Sigmoid colon (tissue), 6 donors: ENCODE measurements at regions not wholly inside any gene's neighbourhood (a gene's known extent, or its start where the extent isn't known, plus 50 kb on each side); places are given as distances from the start of the nearest gene placed in this dataset.

Experiments used
- DNase-seq: peaks from one replicate; pipeline ENCODE4 v3.0.0-alpha.2; 2019
- H3K27ac ChIP-seq, 4 donors: fragments of 200-600 bp; sonication (generic); one replicate each; pipeline ENCODE4 v1.5.1; 2016 to 2019; ENCODE audit warnings: mild to moderate bottlenecking in 1 of 4
- H3K27me3 ChIP-seq, 3 donors: fragments of 200-600 bp; sonication (generic); one replicate each; pipeline ENCODE4 v1.5.1; 2019; ENCODE audit warnings: mild to moderate bottlenecking in 1 of 3
- H3K36me3 ChIP-seq, 4 donors: fragments of 200-600 bp; sonication (generic); one replicate each; pipeline ENCODE4 v1.5.1; 2016 to 2019
- H3K4me1 ChIP-seq, 4 donors: fragments of 200-600 bp; sonication (generic); one replicate each; pipeline ENCODE4 v1.5.1; 2017 to 2019
- H3K4me3 ChIP-seq, 4 donors: fragments of 200-600 bp; sonication (generic); one replicate each; pipeline ENCODE4 v1.5.1; 2017 to 2019; ENCODE audit warnings: mild to moderate bottlenecking in 2 of 4, moderate library complexity in 1 of 4
- H3K9me3 ChIP-seq, 4 donors: fragments of 200-600 bp in 3 of 4; sonication (generic) in 3 of 4; one replicate each; pipeline versions ENCODE4 v1.5.1 to v1.6.1; 2013 to 2019
- EP300 ChIP-seq, 4 donors: sonication (generic); formaldehyde crosslinking; IDR thresholded peaks; one replicate each; pipeline ENCODE4 v1.6.1; 2017; ENCODE audit warnings: antibody characterized with exemption in 4 of 4
- POLR2A ChIP-seq, 2 donors: fragments of 450-650 bp; IDR thresholded peaks; one replicate each; pipeline ENCODE4 v1.6.1; 2016; ENCODE audit warnings: antibody characterized with exemption in 2 of 2, mild to moderate bottlenecking in 2 of 2, moderate library complexity in 2 of 2
- POLR2AphosphoS5 ChIP-seq, 4 donors: sonication (generic); formaldehyde crosslinking; IDR thresholded peaks; one replicate each; pipeline ENCODE4 v1.6.1; 2017; ENCODE audit warnings: antibody characterized with exemption in 4 of 4
- WGBS, 2 donors: extraction: QIAGEN DNeasy Blood & Tissue Kit; methylation state at CpG; one replicate each; pipeline ENCODE4 v1.1.7; 2013; 5-methylcytosine and 5-hydroxymethylcytosine counted together
- intact Hi-C: fragments of 100-400 bp; cut with DNase I; formaldehyde crosslinking; loops from one replicate; pipeline ENCODE4 v1.15.1; 2023
- TF ChIP-seq, protein P1 (sequence below), 4 experiments: fragments of 450-650 bp in 3 of 4; fragments of 200-600 bp in 1 of 4; IDR thresholded peaks; one replicate each; pipeline ENCODE4 v1.5.1; 2016 to 2019; ENCODE audit warnings: antibody characterized with exemption in 4 of 4, mild to moderate bottlenecking in 3 of 4, moderate library complexity in 2 of 4
- donor health status: healthy with polysubstance abuse.
- donor health status: healthy.

- 90 to 91% methylated on average over 3 of the region's 3 CpGs for WGBS, 2 donors
- H3K27me3 ChIP-seq, result no peaks in the 10 kb centered on the region
- H3K4me1 ChIP-seq, result no peaks in the 10 kb centered on the region
- no peaks in the 10 kb centered on the region for H3K36me3 ChIP-seq
- no peak for DNase-seq
- TF ChIP-seq, protein P1, sequence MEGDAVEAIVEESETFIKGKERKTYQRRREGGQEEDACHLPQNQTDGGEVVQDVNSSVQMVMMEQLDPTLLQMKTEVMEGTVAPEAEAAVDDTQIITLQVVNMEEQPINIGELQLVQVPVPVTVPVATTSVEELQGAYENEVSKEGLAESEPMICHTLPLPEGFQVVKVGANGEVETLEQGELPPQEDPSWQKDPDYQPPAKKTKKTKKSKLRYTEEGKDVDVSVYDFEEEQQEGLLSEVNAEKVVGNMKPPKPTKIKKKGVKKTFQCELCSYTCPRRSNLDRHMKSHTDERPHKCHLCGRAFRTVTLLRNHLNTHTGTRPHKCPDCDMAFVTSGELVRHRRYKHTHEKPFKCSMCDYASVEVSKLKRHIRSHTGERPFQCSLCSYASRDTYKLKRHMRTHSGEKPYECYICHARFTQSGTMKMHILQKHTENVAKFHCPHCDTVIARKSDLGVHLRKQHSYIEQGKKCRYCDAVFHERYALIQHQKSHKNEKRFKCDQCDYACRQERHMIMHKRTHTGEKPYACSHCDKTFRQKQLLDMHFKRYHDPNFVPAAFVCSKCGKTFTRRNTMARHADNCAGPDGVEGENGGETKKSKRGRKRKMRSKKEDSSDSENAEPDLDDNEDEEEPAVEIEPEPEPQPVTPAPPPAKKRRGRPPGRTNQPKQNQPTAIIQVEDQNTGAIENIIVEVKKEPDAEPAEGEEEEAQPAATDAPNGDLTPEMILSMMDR (IDR thresholded peaks at IDR 0.05), result no peak
- TF ChIP-seq POLR2AphosphoS5 (IDR thresholded peaks at IDR 0.05) (no peak), EP300 (IDR thresholded peaks at IDR 0.05) (no peak), POLR2A (IDR thresholded peaks at IDR 0.05) (no peak)
- no peak overlapping the region for H3K4me3 ChIP-seq
- no peaks in the 10 kb centered on the region for H3K9me3 ChIP-seq
- intact Hi-C loops, result no loop called here
- no peak overlapping the region for H3K27ac ChIP-seq
Observed at GRCh38 chr5:133838286-133838685, 130.1 kb downstream of the C5orf15 start.

GRCh38 chr5:133831491-133832224 is 136.8 kb downstream of the C5orf15 start:
- no peak overlapping the region for H3K4me3 ChIP-seq
- TF ChIP-seq EP300 (IDR thresholded peaks at IDR 0.05) (no peak), POLR2A (IDR thresholded peaks at IDR 0.05) (no peak), POLR2AphosphoS5 (IDR thresholded peaks at IDR 0.05) (no peak)
- TF ChIP-seq, protein P1 (IDR thresholded peaks at IDR 0.05), result no peak
- H3K4me1 ChIP-seq, result no peaks in the 10 kb centered on the region
- intact Hi-C loops, result no loop called here
- 52 to 72% methylated on average over 12 of the region's 12 CpGs for WGBS, 2 donors
- H3K27ac ChIP-seq, result no peak overlapping the region
- no peaks in the 10 kb centered on the region for H3K36me3 ChIP-seq
- no peaks in the 10 kb centered on the region for H3K27me3 ChIP-seq
- H3K9me3 ChIP-seq, result no peaks in the 10 kb centered on the region
- no peak for DNase-seq

DNA sequence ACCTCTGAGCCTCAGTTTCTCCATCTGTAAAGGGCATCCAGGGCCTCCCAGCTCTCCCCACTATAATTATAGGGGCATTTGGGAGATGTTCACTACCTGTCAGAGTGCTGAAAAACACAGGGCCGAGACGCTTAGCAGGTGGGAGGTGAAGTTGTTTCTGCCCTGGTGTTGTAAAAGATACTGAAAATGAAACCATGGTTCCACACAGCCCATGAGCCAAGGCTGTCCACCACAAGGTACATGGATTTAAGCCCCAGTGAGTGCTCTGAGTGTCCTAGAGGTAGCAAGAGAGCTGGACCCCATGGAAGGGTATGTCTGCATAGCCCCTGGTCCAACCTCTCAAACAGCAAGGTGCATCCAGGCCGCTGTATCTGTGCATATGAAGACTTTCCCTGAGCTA is 137.5 kb downstream of the C5orf15 start:
- no peaks in the 10 kb centered on the region for H3K4me1 ChIP-seq
- no peaks in the 10 kb centered on the region for H3K27me3 ChIP-seq
- H3K9me3 ChIP-seq, result no peaks in the 10 kb centered on the region
- WGBS, 2 donors, result 54 to 79% methylated on average over 3 of the region's 3 CpGs
- intact Hi-C loops, result no loop called here
- H3K27ac ChIP-seq, result no peak overlapping the region
- no peaks in the 10 kb centered on the region for H3K36me3 ChIP-seq
- DNase-seq, result no peak
- no peak overlapping the region for H3K4me3 ChIP-seq
- TF ChIP-seq, protein P1 (IDR thresholded peaks at IDR 0.05), result no peak
- TF ChIP-seq POLR2A (IDR thresholded peaks at IDR 0.05) (no peak), EP300 (IDR thresholded peaks at IDR 0.05) (no peak), POLR2AphosphoS5 (IDR thresholded peaks at IDR 0.05) (no peak)

- no peak overlapping the region for H3K27ac ChIP-seq
- no peak for DNase-seq
- H3K9me3 ChIP-seq, result no peaks in the 10 kb centered on the region
- 92% methylated on average over 3 of the region's 3 CpGs for WGBS, 2 donors
- H3K36me3 ChIP-seq, result no peaks in the 10 kb centered on the region
- no peak overlapping the region for H3K4me3 ChIP-seq
- H3K4me1 ChIP-seq, result no peaks in the 10 kb centered on the region
- intact Hi-C loops, result no loop called here
- no peak for TF ChIP-seq POLR2A (IDR thresholded peaks at IDR 0.05)
- no peak for TF ChIP-seq EP300 (IDR thresholded peaks at IDR 0.05)
- TF ChIP-seq POLR2AphosphoS5 (IDR thresholded peaks at IDR 0.05), result no peak
- TF ChIP-seq, protein P1 (IDR thresholded peaks at IDR 0.05), result no peak
- H3K27me3 ChIP-seq, result no peaks in the 10 kb centered on the region
Observed at GRCh38 chr5:133830281-133830680, 138.1 kb downstream of the C5orf15 start.

GRCh38 chr5:133829786-133830185 is 138.6 kb downstream of the C5orf15 start:
- TF ChIP-seq EP300 (IDR thresholded peaks at IDR 0.05), result no peak
- TF ChIP-seq, protein P1 (IDR thresholded peaks at IDR 0.05), result no peak
- no peak for TF ChIP-seq POLR2AphosphoS5 (IDR thresholded peaks at IDR 0.05)
- TF ChIP-seq POLR2A (IDR thresholded peaks at IDR 0.05), result no peak

More at GRCh38 chr5:133829786-133830185, 138.6 kb downstream of the C5orf15 start:
- H3K36me3 ChIP-seq, result no peaks in the 10 kb centered on the region
- no peaks in the 10 kb centered on the region for H3K27me3 ChIP-seq
- no peak overlapping the region for H3K4me3 ChIP-seq
- H3K4me1 ChIP-seq, result no peaks in the 10 kb centered on the region
- DNase-seq, result no peak
- intact Hi-C loops, result no loop called here
- H3K9me3 ChIP-seq, result no peaks in the 10 kb centered on the region
- 83 to 96% methylated on average over 3 of the region's 3 CpGs for WGBS, 2 donors
- no peak overlapping the region for H3K27ac ChIP-seq
